ENCODE measurements at regions not wholly inside any gene's neighbourhood (a gene's known extent, or its start where the extent isn't known, plus 50 kb on each side); places are given as distances from the start of the nearest gene placed in this dataset.
A peak's percentile ranks its signal among the peaks of the same experiment; 100 is the strongest.
"Not testable (repeated sequence)": the region's sequence is repeated elsewhere in the genome, so short reads cannot be mapped to it uniquely, and the experiment has no call there.

DNA sequence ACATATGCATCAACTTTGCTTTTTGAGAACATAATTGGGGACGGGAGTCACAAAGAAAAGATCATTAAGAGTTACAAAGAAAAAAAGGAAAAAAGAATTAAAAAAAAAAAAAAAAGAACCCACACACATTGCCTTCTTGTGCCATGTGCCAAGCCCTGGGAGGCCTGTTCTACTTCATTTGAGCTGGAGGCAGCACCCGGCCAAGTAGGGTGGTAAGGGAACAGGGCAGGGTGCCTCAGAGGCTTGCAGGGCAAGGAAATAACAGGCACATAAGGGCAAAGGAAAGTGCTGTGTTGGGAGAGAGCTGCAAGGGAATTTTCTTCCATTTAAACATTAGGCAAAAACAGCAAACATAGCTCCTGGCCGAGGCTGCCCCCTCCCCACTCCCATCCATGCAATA lies 418.0 kb downstream of the TMEM182 start:
- WGBS, 2 donors, result 68 to 69% methylated on average over 3 of the region's 3 CpGs
- DNase-seq (no peak), ATAC-seq (no peak)
- peaks cover 0 to 8% (median 0%) of the 10 kb centered on the region in 7 donors for H3K27me3 ChIP-seq
- no peak overlapping the region for H3K27ac ChIP-seq
- H3K4me1 ChIP-seq, result no peaks in the 10 kb centered on the region
- TF ChIP-seq, protein P1, sequence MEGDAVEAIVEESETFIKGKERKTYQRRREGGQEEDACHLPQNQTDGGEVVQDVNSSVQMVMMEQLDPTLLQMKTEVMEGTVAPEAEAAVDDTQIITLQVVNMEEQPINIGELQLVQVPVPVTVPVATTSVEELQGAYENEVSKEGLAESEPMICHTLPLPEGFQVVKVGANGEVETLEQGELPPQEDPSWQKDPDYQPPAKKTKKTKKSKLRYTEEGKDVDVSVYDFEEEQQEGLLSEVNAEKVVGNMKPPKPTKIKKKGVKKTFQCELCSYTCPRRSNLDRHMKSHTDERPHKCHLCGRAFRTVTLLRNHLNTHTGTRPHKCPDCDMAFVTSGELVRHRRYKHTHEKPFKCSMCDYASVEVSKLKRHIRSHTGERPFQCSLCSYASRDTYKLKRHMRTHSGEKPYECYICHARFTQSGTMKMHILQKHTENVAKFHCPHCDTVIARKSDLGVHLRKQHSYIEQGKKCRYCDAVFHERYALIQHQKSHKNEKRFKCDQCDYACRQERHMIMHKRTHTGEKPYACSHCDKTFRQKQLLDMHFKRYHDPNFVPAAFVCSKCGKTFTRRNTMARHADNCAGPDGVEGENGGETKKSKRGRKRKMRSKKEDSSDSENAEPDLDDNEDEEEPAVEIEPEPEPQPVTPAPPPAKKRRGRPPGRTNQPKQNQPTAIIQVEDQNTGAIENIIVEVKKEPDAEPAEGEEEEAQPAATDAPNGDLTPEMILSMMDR (IDR thresholded peaks at IDR 0.05), result no peak
- intact Hi-C loops (cut with DNase I), result no loop called here
- H3K9me3 ChIP-seq, result peaks cover 0 to 8% (median 0%) of the 10 kb centered on the region in 11 donors
- no peak overlapping the region for H3K4me3 ChIP-seq
- no peaks in the 10 kb centered on the region for H3K36me3 ChIP-seq

- Histone ChIP-seq H3K36me3 (no peaks in the 10 kb centered on the region), H3K4me1 (no peaks in the 10 kb centered on the region), H3K27me3 (no peaks in the 10 kb centered on the region), H3K27ac (no peak overlapping the region), H3K9me3 (peaks cover 0 to 10% (median 0%) of the 10 kb centered on the region in 11 donors), H3K4me3 (no peak overlapping the region)
- DNase-seq (no peak), ATAC-seq (no peak)
- 82 to 89% methylated on average over 1 of the region's 1 CpG for WGBS, 2 donors
- intact Hi-C loops (cut with DNase I), result no loop called here
- TF ChIP-seq, protein P1 (IDR thresholded peaks at IDR 0.05), result peak in 1 of 9 donors; percentile 43
Observed at GRCh38 chr2:103183061-103183460, 421.2 kb downstream of the TMEM182 start.

- Histone ChIP-seq H3K36me3 (no peaks in the 10 kb centered on the region), H3K4me3 (no peak overlapping the region), H3K4me1 (no peaks in the 10 kb centered on the region), H3K27ac (no peak overlapping the region), H3K9me3 (peaks cover 0 to 33% (median 4%) of the 10 kb centered on the region in 11 donors), H3K27me3 (no peaks in the 10 kb centered on the region)
- TF ChIP-seq, protein P1 (IDR thresholded peaks at IDR 0.05), result no peak
- ATAC-seq (no peak), DNase-seq (no peak)
- intact Hi-C loops (cut with DNase I), result no loop called here
- WGBS, 2 donors, result 48 to 79% methylated on average over 3 of the region's 3 CpGs
Observed at GRCh38 chr2:103196802-103197201, 435.0 kb downstream of the TMEM182 start.

GRCh38 chr2:103200774-103201173 lies 438.9 kb downstream of the TMEM182 start:
- DNase-seq; H3K4me1 ChIP-seq; H3K27me3 ChIP-seq; intact Hi-C loops (cut with DNase I); H3K27ac ChIP-seq; H3K4me3 ChIP-seq; ATAC-seq; H3K36me3 ChIP-seq: not testable (repeated sequence)
- H3K9me3 ChIP-seq, result peaks cover 0 to 27% (median 0%) of the 10 kb centered on the region in 11 donors
- WGBS, 2 donors, result 74 to 76% methylated on average over 4 of the region's 4 CpGs

DNA sequence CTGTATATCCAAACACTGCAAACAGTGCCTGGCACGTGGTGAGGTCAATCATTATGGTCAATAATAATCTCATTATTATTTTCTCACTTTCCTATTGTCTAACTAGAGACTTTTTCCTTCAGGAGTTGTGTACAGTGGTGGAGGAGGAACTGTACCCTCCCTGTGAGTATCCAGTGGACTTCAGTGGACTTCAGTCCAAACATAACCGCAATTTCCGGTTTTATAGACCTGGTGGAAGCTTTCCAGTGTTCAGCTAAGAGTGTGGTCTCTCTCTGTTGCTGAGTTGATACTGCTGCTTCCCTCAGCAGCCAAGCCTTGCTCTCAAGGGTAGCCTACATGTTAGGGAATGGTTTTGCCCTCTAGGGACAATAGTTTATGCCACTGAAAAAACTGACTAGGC lies 447.1 kb downstream of the TMEM182 start:
- intact Hi-C loops (cut with DNase I), result no loop called here
- TF ChIP-seq, protein P1 (IDR thresholded peaks at IDR 0.05), result no peak
- Histone ChIP-seq H3K36me3 (no peaks in the 10 kb centered on the region), H3K27ac (no peak overlapping the region), H3K27me3 (no peaks in the 10 kb centered on the region), H3K9me3 (peaks cover 0 to 3% (median 0%) of the 10 kb centered on the region in 11 donors), H3K4me1 (no peaks in the 10 kb centered on the region), H3K4me3 (no peak overlapping the region)
- no peak for ATAC-seq
- no peak for DNase-seq
- 53 to 60% methylated on average over 3 of the region's 3 CpGs for WGBS, 2 donors
